SK-N-SH treated with all-trans-retinoic acid at 6 μM for 48 hours (cell line): ENCODE measurements at regions not wholly inside any gene's neighbourhood (a gene's known extent, or its start where the extent isn't known, plus 50 kb on each side); places are given as distances from the start of the nearest gene placed in this dataset.

Experiments
- ATAC-seq: fragments of 200-7000 bp; cut with Tn5 transposase; 3 replicates; pipeline ENCODE4 v1.9.1; 2020; ENCODE audit warnings: mild to moderate bottlenecking, moderate library complexity
- ARNTL ChIP-seq: fragments of 450-650 bp; formaldehyde crosslinking; IDR thresholded peaks from 2 replicates; pipeline ENCODE4 v1.5.0; 2020; ENCODE audit warnings: low read depth, mild to moderate bottlenecking, moderate library complexity, borderline replicate concordance
- BACH2 ChIP-seq: fragments of 250-450 bp; sonication (Bioruptor Pico); IDR thresholded peaks from 2 replicates; pipeline ENCODE4 v1.9.0; 2021; ENCODE audit warnings: mild to moderate bottlenecking, borderline replicate concordance
- CSDC2 ChIP-seq: fragments of 250-450 bp; sonication (Bioruptor Pico); IDR thresholded peaks from 2 replicates; pipeline ENCODE4 v1.5.0; 2020; ENCODE audit warnings: mild to moderate bottlenecking, moderate library complexity
- CSRNP3 ChIP-seq: fragments of 250-450 bp; sonication (Bioruptor Pico); IDR thresholded peaks from 2 replicates; pipeline ENCODE4 v1.5.1; 2021; ENCODE audit warnings: mild to moderate bottlenecking, moderate library complexity
- ESRRG ChIP-seq: fragments of 250-450 bp; sonication (Bioruptor Pico); IDR thresholded peaks from 2 replicates; pipeline ENCODE4 v1.6.1; 2021; ENCODE audit warnings: mild to moderate bottlenecking
- GLIS3 ChIP-seq: fragments of 250-450 bp; sonication (Bioruptor Pico); IDR thresholded peaks from 2 replicates; pipeline ENCODE4 v1.5.0; 2020; ENCODE audit warnings: mild to moderate bottlenecking, moderate library complexity
- ISL1 ChIP-seq: fragments of 250-450 bp; sonication (Bioruptor Pico); IDR thresholded peaks from 2 replicates; pipeline ENCODE4 v2.1.2; 2022; ENCODE audit warnings: mild to moderate bottlenecking, moderate library complexity
- OSR1 ChIP-seq: fragments of 250-450 bp; sonication (Bioruptor Pico); IDR thresholded peaks from 2 replicates; pipeline ENCODE4 v1.8.0; 2022; ENCODE audit warnings: moderate library complexity, mild to moderate bottlenecking, inconsistent platforms
- PATZ1 ChIP-seq: fragments of 250-450 bp; sonication (Bioruptor Pico); IDR thresholded peaks from 2 replicates; pipeline ENCODE4 v1.8.0; 2020; ENCODE audit warnings: mild to moderate bottlenecking, moderate library complexity, borderline replicate concordance
- PPARA ChIP-seq: fragments of 250-450 bp; sonication (Bioruptor Pico); IDR thresholded peaks from 2 replicates; pipeline ENCODE4 v1.5.0; 2020; ENCODE audit warnings: mild to moderate bottlenecking, borderline replicate concordance
- RARB ChIP-seq: fragments of 250-450 bp; sonication (Bioruptor Pico); IDR thresholded peaks from 2 replicates; pipeline ENCODE4 v1.8.0; 2021; ENCODE audit warnings: mild to moderate bottlenecking, moderate library complexity
- SNAI2 ChIP-seq: fragments of 250-450 bp; sonication (Bioruptor Pico); IDR thresholded peaks from 2 replicates; pipeline ENCODE4 v1.5.0; 2020; ENCODE audit warnings: mild to moderate bottlenecking, moderate library complexity
- TCF4 ChIP-seq: fragments of 250-450 bp; sonication (Bioruptor Pico); IDR thresholded peaks from 2 replicates; pipeline ENCODE4 v1.8.0; 2021; ENCODE audit warnings: mild to moderate bottlenecking, moderate library complexity, borderline replicate concordance
- ZC3H10 ChIP-seq: fragments of 250-450 bp; sonication (Bioruptor Pico); IDR thresholded peaks from 2 replicates; pipeline ENCODE4 v1.5.1; 2021; ENCODE audit warnings: mild to moderate bottlenecking, moderate library complexity
- ZFP3 ChIP-seq: fragments of 250-450 bp; sonication (Bioruptor Pico); IDR thresholded peaks from 2 replicates; pipeline ENCODE4 v1.5.0; 2020; ENCODE audit warnings: mild to moderate bottlenecking, moderate library complexity
- ZFP30 ChIP-seq: fragments of 450-650 bp; formaldehyde crosslinking; IDR thresholded peaks from 2 replicates; pipeline ENCODE4 v1.5.0; 2022; ENCODE audit warnings: mild to moderate bottlenecking, moderate library complexity
- ZNF565 ChIP-seq: fragments of 450-650 bp; formaldehyde crosslinking; conservative IDR thresholded peaks from 2 replicates; pipeline ENCODE4 v1.5.0; 2020; ENCODE audit warnings: low read depth, mild to moderate bottlenecking, moderate library complexity
- ZNF70 ChIP-seq: fragments of 450-650 bp; formaldehyde crosslinking; IDR thresholded peaks from 2 replicates; pipeline ENCODE4 v1.5.0; 2020; ENCODE audit warnings: mild to moderate bottlenecking, moderate library complexity
- ZNF8 ChIP-seq: fragments of 450-650 bp; formaldehyde crosslinking; IDR thresholded peaks from 2 replicates; pipeline ENCODE4 v1.5.0; 2020; ENCODE audit warnings: mild to moderate bottlenecking, moderate library complexity
- TF ChIP-seq, protein P1 (sequence below): fragments of 250-450 bp; sonication (Bioruptor Pico); IDR thresholded peaks from 2 replicates; pipeline ENCODE4 v1.8.0; 2021; ENCODE audit warnings: low read depth, mild to moderate bottlenecking, moderate library complexity, borderline replicate concordance

DNA sequence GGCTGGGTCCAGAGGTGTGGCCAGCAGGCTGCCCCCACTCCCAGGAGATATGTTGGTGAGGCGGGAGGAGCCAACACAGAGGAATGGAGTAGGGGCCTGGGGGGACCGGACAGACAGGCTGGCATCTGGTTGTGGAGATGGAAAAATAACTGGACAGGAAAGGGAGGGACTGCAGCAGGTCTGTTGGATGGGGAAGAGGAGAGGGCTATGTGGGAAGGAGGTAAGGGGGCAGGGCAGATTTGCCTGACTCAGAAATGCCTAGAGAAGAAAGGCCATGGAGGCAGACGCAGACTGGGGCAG, 160.4 kb downstream of the TRIM29 start:
- ATAC-seq: no peak
- TF ChIP-seq ESRRG (no peak), ARNTL (CRISPR knock-in tag) (no peak), ZFP3 (no peak), ZNF8 (CRISPR knock-in tag) (no peak), PPARA (CRISPR knock-in tag) (no peak), PATZ1 (CRISPR knock-in tag) (no peak), TCF4 (no peak), CSRNP3 (CRISPR knock-in tag) (no peak), BACH2 (CRISPR knock-in tag) (no peak), ISL1 (CRISPR knock-in tag) (no peak), ZNF565 (CRISPR knock-in tag) (no peak), OSR1 (CRISPR knock-in tag) (no peak)
- TF ChIP-seq, protein P1, sequence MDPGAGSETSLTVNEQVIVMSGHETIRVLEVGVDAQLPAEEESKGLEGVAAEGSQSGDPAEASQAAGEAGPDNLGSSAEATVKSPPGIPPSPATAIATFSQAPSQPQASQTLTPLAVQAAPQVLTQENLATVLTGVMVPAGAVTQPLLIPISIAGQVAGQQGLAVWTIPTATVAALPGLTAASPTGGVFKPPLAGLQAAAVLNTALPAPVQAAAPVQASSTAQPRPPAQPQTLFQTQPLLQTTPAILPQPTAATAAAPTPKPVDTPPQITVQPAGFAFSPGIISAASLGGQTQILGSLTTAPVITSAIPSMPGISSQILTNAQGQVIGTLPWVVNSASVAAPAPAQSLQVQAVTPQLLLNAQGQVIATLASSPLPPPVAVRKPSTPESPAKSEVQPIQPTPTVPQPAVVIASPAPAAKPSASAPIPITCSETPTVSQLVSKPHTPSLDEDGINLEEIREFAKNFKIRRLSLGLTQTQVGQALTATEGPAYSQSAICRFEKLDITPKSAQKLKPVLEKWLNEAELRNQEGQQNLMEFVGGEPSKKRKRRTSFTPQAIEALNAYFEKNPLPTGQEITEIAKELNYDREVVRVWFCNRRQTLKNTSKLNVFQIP (CRISPR knock-in tag): no peak

DNA sequence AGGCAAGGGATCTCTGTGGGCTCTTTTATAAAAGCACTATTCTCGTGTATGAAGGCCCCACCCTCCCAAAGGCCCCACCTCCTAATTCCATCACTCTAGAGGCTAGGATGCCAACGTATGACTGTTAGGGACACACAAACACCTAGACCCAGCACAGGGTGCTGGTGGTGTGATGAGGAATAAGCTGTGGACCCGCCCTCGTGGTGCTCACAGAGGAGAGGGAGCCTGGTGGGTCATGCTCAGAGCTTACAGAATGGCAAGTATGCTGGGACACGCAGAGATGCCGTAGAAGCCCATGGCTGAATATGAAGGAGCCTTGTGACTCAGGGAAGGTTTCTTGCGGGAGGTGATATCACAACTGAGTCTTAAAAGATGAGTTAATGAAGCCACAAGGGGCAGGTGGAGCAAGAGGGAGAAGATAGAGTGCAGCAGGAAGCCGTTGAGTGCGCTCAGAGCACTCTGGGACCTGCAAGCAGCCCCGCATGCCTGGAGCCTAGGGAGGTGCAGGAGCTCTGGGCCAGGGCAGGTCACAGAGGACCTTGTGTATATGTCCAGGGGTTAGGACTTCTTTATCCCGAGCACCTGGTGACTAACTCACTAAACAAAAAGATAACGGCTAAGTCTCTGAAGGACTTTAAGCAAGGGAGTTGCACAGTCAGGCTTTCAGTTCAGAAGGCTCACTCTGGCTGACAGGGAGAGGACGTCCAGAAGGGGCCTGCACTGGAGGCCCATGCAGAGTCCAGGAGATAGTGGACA, 160.9 kb downstream of the TRIM29 start:
- ATAC-seq: no peak
- TF ChIP-seq ZNF565 (CRISPR knock-in tag) (no peak), RARB (CRISPR knock-in tag) (no peak), ESRRG (no peak), CSRNP3 (CRISPR knock-in tag) (no peak), ZFP30 (CRISPR knock-in tag) (no peak), ZNF8 (CRISPR knock-in tag) (no peak), GLIS3 (no peak), ZC3H10 (CRISPR knock-in tag) (no peak)

DNA sequence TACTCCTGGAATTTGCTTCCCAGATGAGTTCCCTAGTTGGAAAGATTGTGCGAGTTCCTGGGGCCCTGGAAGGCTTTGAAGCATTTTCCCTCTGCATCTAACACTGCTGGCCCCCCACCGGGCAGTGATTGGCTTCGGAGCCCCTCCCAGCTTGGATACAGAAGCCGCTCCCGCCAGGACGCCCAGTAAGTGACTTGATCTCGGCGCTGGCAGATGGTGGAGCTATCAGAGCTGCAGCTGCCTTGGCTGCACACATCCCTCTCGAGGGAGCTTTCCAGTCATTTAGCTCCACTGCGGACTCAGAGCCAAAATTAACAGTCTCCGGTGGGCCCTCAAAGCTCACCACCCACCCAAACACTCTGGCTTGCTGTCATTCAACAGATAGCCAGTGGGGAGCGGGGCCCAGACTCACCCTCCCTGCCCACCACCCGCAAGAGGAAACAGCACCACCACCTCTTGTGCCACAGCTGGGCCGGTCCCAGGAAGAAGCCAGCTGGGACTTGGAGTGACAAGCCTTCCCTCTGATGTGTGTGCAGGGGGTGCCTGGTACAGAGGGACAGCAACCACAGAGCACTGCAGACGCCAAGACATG, 162.3 kb downstream of the TRIM29 start:
- ATAC-seq: no peak
- TF ChIP-seq SNAI2 (CRISPR knock-in tag): no peak
- no peak for TF ChIP-seq ZNF565 (CRISPR knock-in tag)
- TF ChIP-seq ZFP3: no peak
- no peak for TF ChIP-seq ZNF70 (CRISPR knock-in tag)
- TF ChIP-seq ZNF8 (CRISPR knock-in tag): no peak
- no peak for TF ChIP-seq ESRRG
- no peak for TF ChIP-seq CSRNP3 (CRISPR knock-in tag)
- no peak for TF ChIP-seq CSDC2 (CRISPR knock-in tag)

DNA sequence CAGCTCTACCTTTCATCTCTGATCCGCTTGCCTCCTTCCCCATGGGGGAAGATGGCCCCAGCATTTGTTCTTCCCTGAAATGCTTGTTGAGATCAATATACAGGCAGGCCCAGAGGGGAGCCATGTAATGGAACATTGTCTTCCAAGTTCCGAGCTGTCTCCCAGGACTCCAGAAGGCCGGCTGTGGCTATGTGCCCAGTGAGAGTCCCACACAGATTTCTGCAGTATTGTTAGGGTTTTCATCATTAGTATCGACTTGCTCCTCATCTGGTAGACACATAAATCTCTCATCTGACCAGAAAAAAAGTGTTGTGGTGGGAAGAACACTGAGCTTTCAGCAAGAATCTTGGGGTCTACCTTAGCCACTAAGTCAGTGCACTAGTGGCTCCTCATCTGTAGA, 163.4 kb downstream of the TRIM29 start:
- no peak for TF ChIP-seq ESRRG
- no peak for TF ChIP-seq ZFP30 (CRISPR knock-in tag)
- ATAC-seq: no peak
